Retinal pigment epithelial cell (primary cell): ENCODE measurements at regions not wholly inside any gene's neighbourhood (a gene's known extent, or its start where the extent isn't known, plus 50 kb on each side); places are given as distances from the start of the nearest gene placed in this dataset.
"Not testable (repeated sequence)": the region's sequence is repeated elsewhere in the genome, so short reads cannot be mapped to it uniquely, and the experiment has no call there.

ENCODE experiments used
- DNase-seq: peaks from one replicate; pipeline ENCODE4 v3.0.0-alpha.2; 2010; ENCODE audit warnings: low read depth
- H3K4me3 ChIP-seq: 2 replicates; pipeline ENCODE4 v1.5.1; 2011; ENCODE audit warnings: mild to moderate bottlenecking, low read length, control low read depth, moderate library complexity
- TF ChIP-seq, protein P1 (sequence below): conservative IDR thresholded peaks from 2 replicates; pipeline ENCODE4 v1.5.1; 2011; ENCODE audit warnings: low read depth, low read length, control low read depth, inconsistent platforms

DNA sequence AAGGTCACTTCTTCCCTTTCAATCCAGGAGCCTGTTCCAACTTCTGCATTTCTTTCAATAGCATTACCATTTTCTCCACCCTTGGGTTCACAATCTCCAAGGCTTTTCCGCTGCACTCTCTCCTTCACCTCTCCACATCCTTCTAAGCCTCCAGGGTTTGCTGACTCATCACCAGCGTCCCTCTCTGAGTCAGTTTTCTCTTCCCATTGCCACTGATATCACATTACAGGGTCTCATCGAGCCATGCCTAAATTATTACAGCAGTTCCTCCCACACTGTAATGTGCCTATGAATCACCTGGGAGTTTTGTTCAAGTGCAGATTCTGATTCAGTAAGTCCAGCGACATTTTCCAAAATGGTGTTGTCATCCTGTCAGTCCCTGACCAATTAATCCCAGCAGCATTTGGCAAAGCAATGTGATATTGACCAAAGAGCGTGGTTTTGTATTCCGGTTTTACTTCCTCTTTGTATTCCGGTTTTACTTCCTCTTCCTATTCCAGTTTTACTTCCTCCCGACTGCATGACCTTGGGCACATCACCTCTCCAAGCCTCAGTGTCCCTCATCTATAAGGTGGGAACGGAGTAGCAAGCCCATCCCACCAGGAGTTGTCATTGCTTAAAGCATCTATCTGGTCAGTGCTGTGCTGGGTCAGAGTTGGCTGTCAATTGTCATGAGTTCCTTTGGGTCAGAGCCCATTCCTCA lies 208.3 kb upstream of the NBPF12 start:
- not testable (repeated sequence) for DNase-seq, H3K4me3 ChIP-seq

DNA sequence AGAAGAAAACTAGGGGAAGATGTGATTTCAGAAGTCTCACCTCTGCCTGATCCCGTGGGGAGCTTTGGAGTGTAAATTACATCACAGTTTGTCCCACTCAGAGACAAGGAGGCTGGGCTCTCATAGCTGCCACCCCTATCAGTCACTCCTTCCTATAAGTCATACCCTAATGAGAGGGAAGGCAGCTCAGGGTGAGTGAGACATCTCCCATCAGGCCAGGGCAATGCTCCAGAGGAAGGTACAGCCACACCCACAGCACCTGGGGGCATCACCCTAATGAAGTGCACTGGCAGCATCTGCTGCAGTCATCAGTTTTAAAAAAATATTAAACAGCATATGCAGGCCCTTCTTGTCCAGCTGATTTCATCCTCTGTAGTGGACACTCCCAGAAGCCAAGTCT lies 223.1 kb upstream of the NBPF12 start:
- not testable (repeated sequence) for H3K4me3 ChIP-seq, DNase-seq

DNA sequence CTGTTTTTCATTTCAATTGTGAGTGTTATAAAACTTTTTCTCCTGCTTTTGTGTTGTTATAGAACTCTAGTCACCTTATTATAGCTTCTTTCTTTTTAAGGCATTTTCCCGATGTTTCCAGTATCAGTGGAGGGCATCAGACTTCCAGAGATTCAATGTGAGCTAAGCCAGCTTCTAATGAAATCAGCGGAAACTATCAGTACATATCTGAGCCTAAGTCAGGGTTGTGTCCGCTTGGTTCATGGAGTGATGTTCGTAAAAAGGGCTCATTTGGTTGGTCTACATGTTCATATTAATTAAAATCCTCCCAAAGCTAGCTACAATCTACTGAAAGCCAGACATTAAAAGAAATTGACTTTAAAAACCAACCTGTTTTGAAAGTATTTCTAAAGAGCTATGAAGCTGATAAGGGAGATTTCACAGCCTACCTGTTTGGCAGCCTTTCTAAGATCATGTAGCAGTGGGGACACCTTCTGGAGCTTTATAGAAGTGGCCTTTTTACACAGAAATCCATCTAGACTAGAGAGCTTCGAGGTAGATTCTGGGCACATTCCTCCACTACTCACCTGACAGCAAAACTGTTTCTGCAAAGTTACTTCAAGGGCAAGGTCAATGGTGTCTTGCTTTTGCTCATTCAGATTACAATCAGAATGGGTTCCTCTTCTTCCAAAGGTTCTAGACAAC lies 227.1 kb upstream of the NBPF12 start:
- DNase-seq, H3K4me3 ChIP-seq: not testable (repeated sequence)
- TF ChIP-seq, protein P1, sequence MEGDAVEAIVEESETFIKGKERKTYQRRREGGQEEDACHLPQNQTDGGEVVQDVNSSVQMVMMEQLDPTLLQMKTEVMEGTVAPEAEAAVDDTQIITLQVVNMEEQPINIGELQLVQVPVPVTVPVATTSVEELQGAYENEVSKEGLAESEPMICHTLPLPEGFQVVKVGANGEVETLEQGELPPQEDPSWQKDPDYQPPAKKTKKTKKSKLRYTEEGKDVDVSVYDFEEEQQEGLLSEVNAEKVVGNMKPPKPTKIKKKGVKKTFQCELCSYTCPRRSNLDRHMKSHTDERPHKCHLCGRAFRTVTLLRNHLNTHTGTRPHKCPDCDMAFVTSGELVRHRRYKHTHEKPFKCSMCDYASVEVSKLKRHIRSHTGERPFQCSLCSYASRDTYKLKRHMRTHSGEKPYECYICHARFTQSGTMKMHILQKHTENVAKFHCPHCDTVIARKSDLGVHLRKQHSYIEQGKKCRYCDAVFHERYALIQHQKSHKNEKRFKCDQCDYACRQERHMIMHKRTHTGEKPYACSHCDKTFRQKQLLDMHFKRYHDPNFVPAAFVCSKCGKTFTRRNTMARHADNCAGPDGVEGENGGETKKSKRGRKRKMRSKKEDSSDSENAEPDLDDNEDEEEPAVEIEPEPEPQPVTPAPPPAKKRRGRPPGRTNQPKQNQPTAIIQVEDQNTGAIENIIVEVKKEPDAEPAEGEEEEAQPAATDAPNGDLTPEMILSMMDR, result peak; percentile 24

DNA sequence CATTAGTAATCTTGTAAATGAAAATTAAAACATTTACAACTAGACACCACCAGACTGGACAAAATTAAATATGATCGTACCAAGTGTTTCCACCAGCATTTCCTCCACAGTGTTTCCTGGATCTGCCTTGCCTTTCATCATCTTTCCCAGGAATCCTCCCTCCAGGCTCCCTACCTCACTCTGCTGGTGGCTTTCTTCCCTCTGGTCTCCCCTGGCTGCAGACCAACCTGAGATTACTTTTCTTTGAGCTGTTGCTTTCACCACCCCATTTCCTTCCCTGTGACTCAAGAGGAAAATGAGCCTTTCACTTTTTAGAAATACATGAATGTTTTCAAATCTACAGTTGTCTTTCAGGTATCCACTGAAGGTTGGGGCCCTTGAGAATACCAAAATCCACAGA lies 228.8 kb upstream of the NBPF12 start:
- not testable (repeated sequence) for DNase-seq

DNA sequence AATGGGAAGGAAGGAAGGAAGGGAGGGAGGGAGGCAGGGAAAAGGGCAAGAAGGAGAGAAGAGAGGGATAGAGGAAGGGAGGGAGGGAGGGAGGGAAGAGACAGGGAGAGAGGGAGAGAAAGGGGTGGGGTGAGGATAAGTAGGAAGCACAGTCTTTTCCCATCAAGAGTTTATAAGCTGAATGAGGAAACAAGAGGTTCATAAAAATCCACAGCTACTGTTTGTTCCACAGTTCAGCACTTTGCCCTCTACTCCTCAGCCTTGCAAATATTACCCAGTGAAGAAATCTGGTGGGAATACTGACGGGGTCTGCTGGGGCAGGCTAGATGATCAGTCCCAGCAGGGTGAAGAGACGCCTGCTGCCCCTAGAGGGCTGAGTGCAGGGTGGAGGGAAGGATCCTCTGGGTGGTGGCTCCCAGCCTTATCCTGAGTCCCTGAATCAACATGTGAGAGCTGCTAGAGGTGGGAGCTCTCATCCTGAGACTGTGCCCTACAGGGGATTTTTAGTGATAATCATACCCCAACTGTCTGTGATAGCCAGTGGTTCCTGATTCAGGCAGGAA lies 233.9 kb upstream of the NBPF12 start:
- DNase-seq, H3K4me3 ChIP-seq: not testable (repeated sequence)

More for the DNA sequence above, 228.8 kb upstream of the NBPF12 start:
- not testable (repeated sequence) for H3K4me3 ChIP-seq

DNA sequence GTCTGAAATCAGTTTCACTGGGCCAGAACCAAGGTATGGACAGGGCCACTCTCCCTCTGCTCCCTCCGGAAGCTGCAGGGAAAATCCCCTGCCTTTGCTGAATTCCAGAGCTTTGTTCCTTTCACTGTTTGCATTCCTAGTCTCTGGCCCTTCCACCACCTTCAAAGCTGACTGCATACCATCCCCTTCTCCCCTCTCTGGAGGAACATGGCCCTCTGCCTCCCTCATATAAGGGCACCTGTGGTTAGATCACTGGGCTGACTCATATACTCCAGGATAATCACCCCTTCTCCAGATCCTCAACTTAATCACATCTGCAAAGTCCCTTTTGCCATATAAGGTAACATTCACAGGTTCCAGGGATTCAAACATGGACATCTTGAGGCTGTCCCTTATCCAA lies 236.8 kb upstream of the NBPF12 start:
- H3K4me3 ChIP-seq, DNase-seq: not testable (repeated sequence)

DNA sequence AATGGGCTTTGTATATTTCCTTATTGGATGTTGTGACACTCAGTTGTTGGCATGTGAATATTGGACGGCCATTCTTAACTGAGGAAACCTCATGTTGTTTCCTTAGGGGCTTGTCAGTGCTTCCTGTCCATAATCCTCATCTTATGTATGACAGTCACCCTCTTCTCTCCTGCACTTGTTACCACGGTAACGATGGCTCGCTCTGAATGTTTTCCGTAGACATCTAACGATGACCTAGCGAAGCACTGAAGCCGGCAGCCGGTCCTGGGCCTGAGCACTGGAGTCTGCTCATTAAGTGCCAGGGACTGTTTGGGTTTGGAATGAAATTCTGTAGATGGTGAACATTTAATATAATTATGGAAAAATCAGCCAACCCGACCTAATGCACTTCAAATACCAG lies 242.7 kb upstream of the NBPF12 start:
- H3K4me3 ChIP-seq, DNase-seq: not testable (repeated sequence)

DNA sequence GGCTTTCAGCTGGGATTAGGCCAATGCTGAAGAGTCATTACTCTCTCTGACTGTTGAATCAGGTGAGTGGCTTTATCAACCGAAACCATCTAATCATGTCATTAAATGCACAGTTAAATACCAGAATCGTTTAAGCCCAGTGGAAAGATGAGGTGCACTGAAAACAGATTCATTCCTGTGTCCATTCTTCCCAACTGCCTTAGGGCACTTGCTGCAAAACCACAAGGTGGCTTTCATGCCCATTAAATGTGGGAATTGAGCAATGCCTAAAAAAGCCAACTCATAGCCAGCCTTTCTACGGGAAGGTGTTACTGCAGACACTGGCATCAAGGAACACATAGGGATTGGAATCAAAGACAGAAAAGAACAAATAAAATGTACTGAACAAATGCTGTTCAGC lies 246.3 kb upstream of the NBPF12 start:
- DNase-seq, H3K4me3 ChIP-seq: not testable (repeated sequence)

DNA sequence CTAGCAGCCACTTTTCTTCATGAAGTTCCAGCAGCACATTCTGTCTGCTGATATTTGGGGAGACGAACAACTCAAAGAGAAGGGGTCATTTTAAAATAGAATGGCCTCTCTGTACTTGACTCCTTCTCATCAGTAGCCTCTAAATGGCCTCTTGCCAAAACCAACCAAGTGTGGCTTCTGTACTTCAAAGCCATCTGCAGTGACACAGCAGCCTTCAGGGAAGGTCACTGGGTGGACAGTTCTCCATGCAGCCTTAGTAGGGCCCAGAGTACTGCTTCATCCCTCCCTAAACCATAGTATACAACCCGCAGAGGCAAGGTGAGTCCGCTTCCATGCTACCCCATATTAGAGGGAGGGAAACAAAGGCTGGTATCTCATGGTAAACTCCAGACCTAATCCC lies 249.2 kb upstream of the NBPF12 start:
- DNase-seq, H3K4me3 ChIP-seq: not testable (repeated sequence)

DNA sequence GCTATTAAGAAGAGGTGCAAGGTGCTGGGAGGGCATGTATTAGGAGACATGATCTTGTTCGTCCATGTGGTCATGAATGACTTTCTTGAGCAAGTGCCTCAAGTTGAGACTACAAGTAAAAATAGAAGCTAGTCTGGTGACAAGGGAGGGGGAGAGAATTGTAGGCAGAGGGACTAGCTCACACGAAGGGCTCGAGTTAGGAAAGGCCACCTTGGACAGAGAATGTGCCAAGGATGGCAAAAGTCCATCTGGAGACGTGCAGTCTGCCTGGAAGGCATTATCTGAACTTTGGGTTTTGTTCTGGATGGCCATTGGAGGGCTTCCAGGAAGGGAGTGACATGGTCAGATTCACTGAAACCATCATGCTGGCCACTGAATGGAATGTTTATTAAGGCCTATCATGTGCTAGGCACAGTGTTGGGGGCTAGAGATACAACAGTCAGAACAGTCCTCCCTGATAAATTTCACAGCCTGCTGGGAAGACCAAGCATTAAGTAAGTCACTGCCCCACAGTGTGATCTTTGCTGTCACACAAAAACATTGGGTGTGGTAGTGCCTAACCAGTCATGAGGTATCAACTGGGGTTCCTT lies 251.3 kb upstream of the NBPF12 start:
- not testable (repeated sequence) for DNase-seq, H3K4me3 ChIP-seq

DNA sequence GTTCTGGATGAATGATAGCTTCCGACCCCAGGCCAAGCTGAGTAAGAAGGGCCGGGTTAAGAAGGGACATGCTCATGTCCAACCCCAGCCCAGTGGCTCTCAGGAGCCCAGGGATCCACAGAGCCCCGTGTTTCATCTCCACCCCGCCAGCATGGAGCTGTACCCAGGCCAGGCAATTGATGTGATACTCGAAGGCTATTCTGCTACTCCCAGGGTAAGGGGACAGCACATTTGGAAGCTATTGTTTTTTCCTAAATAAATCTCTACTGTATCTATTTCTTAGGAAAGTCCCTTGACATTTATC lies 255.0 kb upstream of the NBPF12 start:
- H3K4me3 ChIP-seq, DNase-seq: not testable (repeated sequence)

DNA sequence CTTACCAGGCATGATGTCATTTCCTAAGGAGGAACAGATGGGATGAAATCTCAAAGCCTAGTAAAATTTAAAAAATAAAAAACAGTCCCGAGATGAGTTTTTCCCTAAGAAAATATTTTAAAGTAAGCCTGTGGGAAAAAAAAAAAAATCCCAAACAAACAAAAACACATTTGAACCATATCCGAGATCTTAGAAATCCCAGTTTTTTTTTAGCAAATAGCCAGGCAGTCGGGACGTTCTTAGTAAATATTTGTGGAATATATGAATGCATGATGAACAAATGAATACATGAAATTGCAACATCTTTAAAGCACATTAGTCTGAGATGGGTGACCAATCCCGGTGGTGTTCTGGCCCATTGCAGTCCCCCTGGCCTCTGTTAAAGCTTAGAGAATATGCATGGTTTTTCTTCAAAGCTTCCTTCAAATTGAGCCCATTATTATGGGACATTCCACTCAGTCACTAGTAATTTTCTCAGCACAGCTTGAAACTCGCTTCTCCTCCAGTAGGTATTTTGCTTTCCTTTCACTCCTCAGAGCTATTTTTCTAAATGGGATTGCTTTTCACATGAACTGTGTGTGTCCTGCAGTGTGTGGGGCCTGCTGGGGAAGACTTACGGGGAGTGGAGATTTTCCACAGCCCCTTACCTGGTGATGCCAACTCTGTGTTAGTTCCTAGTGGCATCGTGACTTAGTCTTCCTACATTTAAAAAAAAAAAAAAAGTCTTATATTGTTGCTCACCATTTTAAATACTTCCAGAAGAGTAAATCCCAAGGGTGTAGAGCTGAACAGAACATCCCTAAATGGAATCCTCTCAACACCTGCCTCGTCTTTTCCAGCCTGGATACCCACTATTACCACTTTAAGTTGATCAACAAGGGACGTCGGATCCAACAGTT lies 255.6 kb upstream of the NBPF12 start:
- H3K4me3 ChIP-seq, DNase-seq: not testable (repeated sequence)

DNA sequence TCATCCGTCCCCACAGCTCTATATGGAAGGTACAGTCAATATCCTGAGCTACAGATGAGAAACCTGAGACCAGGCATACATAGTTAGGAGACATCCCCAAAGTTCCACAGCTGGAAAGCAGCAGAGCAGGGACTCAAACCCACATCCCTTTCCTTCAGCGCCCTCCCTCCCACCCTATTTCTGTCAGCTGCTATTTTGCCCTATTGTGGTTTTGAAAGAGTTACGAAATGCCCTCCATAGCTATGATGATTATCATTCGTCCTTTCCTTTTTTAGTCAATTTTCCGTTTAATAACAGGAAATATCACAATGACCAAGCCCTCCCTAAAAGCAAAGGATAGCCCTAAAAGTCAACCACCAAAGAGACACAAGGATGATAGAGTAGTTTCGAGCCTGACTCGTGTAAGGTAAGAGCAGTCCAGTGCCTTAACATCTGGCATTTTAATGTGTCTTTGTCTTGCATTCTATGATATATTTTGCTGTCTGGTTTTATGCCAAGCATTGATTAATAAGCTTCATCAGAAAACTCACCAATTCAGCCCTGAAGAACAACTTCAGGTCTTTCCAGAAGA lies 264.3 kb upstream of the NBPF12 start:
- not testable (repeated sequence) for DNase-seq, H3K4me3 ChIP-seq

DNA sequence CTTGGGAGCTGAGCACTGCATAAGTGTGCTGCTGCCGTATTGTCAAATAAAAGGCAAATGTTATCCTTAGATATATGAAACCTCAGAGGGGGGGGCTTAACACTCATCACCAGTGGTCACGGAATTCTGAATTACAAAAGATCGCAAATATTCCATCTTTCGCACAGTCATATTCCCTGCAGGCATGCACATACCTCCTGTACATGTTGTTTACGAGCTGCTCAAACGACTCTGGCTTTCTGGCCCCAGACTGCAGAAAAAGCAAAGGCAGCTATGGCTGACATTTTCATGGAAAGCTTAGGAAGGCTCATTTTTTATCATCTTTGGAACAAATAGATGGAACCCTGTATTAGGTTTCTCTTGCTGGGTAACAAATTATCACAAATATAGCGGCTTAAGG lies 265.5 kb upstream of the NBPF12 start:
- DNase-seq, H3K4me3 ChIP-seq: not testable (repeated sequence)

DNA sequence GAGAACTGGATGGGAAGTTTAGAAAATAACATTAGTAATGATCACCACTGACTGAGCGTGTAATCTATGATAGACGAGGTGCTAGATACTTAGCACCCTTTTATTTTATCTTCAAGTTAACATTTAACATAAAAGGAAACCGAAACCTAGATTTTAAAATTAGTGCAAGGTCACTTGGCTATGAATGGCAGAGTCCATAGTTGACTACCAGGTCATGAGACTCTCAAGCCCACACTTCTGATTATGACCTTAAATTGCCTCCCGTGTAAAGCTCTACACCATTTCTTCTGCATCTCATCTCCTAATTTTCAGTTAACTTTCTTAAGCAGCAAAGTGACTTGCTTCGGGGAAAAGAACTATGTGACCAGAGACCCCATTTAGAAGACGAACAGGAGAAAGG lies 266.5 kb upstream of the NBPF12 start:
- not testable (repeated sequence) for H3K4me3 ChIP-seq, DNase-seq

DNA sequence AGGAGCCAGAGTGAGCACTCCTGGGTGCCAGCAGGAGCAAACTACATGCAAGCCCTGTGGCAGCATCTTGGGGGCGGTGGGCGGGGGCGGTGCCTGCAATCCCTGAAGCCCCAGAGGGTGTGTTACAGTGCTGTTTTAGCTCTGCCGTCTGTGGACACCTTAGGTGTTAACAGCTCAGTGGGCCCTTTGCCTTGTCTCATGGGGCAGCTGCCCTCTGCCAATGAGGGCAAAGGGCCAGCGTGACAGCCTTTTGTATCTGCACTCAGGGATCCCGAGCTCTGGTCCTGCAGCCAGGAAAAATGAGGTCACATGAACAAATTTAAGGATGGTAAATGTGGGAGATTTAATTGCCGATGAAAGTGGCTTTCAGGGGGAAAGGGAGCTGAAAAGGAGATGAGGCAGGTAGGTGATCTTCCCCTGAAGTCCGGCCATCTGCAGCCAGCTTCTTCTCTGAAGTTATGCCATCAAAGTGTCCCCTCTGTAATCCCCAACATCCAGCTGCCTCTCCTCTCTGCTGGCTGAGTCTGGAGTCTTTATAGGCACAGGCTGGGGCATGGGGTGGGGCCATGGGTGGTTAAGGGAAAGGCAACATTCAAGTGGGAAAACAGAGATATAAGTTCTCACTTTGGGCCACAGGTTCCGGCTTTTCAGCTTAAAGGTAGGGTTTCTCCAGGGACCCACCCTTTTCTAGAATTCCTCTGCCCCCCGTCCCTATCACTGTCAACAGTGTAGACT lies 267.1 kb upstream of the NBPF12 start:
- not testable (repeated sequence) for H3K4me3 ChIP-seq, DNase-seq

DNA sequence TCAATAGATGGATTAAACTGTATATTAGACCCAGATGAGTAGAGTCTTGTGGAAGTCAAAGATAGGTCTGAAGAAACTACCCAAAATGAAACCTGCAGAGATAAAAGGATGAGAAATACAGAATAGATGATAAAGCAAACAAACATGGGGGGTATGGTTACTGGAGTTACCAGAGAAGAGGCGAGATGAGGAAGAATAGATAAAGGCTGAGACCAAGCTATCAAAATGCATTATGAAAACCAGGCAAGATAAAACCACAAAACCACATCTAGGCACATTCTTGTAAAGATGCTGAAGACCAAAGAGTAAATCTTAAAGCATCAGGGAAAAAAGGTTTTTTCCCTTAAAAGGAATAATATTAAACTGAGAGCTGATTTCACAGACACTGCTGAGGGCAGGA lies 271.8 kb upstream of the NBPF12 start:
- not testable (repeated sequence) for H3K4me3 ChIP-seq, DNase-seq
